SU-DHL-6 (cell line): ENCODE measurements at regions not wholly inside any gene's neighbourhood (a gene's known extent, or its start where the extent isn't known, plus 50 kb on each side); places are given as distances from the start of the nearest gene placed in this dataset.
"Not testable (repeated sequence)": the region's sequence is repeated elsewhere in the genome, so short reads cannot be mapped to it uniquely, and the experiment has no call there.

ENCODE experiments used
- H2AFZ ChIP-seq: fragments of 200-600 bp; sonication (generic); 2 replicates; pipeline ENCODE4 v1.6.1; 2014; ENCODE audit warnings: low read depth, mild to moderate bottlenecking, moderate library complexity, mixed read lengths, antibody characterized with exemption, low read length; ENCODE audit not compliant: severe bottlenecking
- H3F3A ChIP-seq: fragments of 200-600 bp; shearing (Covaris generic); 2 replicates; pipeline ENCODE4 v1.6.0; 2016; ENCODE audit warnings: antibody characterized with exemption, mild to moderate bottlenecking; ENCODE audit not compliant: insufficient read depth
- H3K27ac ChIP-seq: fragments of 200-600 bp; sonication (generic); 2 replicates; pipeline ENCODE4 v1.5.1; 2016; ENCODE audit warnings: low read depth, mild to moderate bottlenecking, low read length, moderate library complexity, mixed read lengths
- H3K27me3 ChIP-seq: fragments of 200-600 bp; sonication (generic), shearing (Covaris generic); 2 replicates; pipeline ENCODE4 v1.6.0; 2014; ENCODE audit warnings: mild to moderate bottlenecking, low read length
- H3K36me3 ChIP-seq: fragments of 200-600 bp; sonication (generic); 2 replicates; pipeline ENCODE4 v1.6.1; 2014; ENCODE audit warnings: mild to moderate bottlenecking, low read length, mixed read lengths
- H3K4me2 ChIP-seq: fragments of 300-600, 200-600 bp; shearing (Covaris generic), sonication (generic); 2 replicates; pipeline ENCODE4 v1.6.0; 2014; ENCODE audit warnings: low read length, low read depth, mild to moderate bottlenecking; ENCODE audit not compliant: poor library complexity, severe bottlenecking
- H3K4me3 ChIP-seq: fragments of 200-600 bp; sonication (generic); 2 replicates; pipeline ENCODE4 v1.5.1; 2014; ENCODE audit warnings: antibody characterized with exemption, low read length, mild to moderate bottlenecking, mixed read lengths; ENCODE audit not compliant: insufficient read depth, poor library complexity, severe bottlenecking
- H3K79me2 ChIP-seq: fragments of 200-600 bp; sonication (generic); 2 replicates; pipeline ENCODE4 v1.6.1; 2014; ENCODE audit warnings: mild to moderate bottlenecking, low read length, moderate library complexity; ENCODE audit not compliant: insufficient read depth
- H3K9ac ChIP-seq: fragments of 200-600 bp; sonication (generic); 2 replicates; pipeline ENCODE4 v1.7.0; 2014; ENCODE audit warnings: mild to moderate bottlenecking, low read length
- H3K9me2 ChIP-seq: fragments of 200-600 bp; sonication (generic); replicated peaks from 2 replicates; pipeline ENCODE4 v1.6.1; 2014; ENCODE audit warnings: low read length; ENCODE audit not compliant: insufficient read depth
- H3K9me3 ChIP-seq: fragments of 200-600 bp; sonication (generic); 2 replicates; pipeline ENCODE4 v1.6.1; 2014; ENCODE audit warnings: low read length, mixed read lengths; ENCODE audit not compliant: insufficient read depth
- H4K20me1 ChIP-seq: fragments of 200-600 bp; sonication (generic); 2 replicates; pipeline ENCODE4 v1.6.1; 2014; ENCODE audit warnings: low read depth, mild to moderate bottlenecking, antibody characterized with exemption, low read length, moderate library complexity, mixed read lengths
- EZH2phosphoT487 ChIP-seq: fragments of 200-600 bp; sonication (generic), shearing (Covaris generic); conservative IDR thresholded peaks from 2 replicates; pipeline ENCODE4 v1.6.1; 2018; ENCODE audit warnings: mild to moderate bottlenecking, antibody characterized with exemption, low read length, moderate library complexity, mixed read lengths
- TF ChIP-seq, protein P1 (sequence below): fragments of 200-600 bp; sonication (generic); IDR thresholded peaks from one replicate; pipeline ENCODE4 v1.5.1; 2017; ENCODE audit warnings: antibody characterized with exemption, mild to moderate bottlenecking, low read length, moderate library complexity; ENCODE audit not compliant: insufficient read depth, poor library complexity, severe bottlenecking

DNA sequence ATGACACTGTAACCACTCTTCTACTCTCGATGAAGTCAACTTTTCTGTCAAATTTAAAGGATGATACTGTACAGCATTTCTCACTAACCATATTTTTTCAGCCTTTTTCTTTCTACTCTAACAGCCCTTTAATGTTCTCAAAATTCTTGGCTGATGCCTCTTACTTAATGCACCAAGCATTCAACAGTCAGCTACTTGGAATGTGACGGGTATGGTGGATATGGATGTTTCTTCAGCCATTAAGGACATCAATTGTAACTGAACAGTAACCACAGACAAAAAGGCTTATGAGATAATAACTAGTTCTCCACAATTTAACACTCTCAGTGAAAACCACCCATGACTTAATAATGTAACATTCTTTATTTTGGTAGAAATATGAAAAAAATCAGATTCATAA lies 467.2 kb upstream of the ZNF337 start:
- Histone ChIP-seq H3K79me2 (no peaks in the 10 kb centered on the region), H3K36me3 (no peaks in the 10 kb centered on the region), H3K27ac (no peak overlapping the region), H3F3A (no peaks in the 10 kb centered on the region), H3K27me3 (no peaks in the 10 kb centered on the region), H4K20me1 (no peaks in the 10 kb centered on the region), H3K9ac (no peak overlapping the region), H3K4me3 (no peak overlapping the region), H2AFZ (no peak overlapping the region), H3K9me3 (no peaks in the 10 kb centered on the region), H3K9me2 (no peaks in the 10 kb centered on the region), H3K4me2 (no peak overlapping the region)
- TF ChIP-seq, protein P1, sequence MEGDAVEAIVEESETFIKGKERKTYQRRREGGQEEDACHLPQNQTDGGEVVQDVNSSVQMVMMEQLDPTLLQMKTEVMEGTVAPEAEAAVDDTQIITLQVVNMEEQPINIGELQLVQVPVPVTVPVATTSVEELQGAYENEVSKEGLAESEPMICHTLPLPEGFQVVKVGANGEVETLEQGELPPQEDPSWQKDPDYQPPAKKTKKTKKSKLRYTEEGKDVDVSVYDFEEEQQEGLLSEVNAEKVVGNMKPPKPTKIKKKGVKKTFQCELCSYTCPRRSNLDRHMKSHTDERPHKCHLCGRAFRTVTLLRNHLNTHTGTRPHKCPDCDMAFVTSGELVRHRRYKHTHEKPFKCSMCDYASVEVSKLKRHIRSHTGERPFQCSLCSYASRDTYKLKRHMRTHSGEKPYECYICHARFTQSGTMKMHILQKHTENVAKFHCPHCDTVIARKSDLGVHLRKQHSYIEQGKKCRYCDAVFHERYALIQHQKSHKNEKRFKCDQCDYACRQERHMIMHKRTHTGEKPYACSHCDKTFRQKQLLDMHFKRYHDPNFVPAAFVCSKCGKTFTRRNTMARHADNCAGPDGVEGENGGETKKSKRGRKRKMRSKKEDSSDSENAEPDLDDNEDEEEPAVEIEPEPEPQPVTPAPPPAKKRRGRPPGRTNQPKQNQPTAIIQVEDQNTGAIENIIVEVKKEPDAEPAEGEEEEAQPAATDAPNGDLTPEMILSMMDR: no peak
- TF ChIP-seq EZH2phosphoT487: no peak

DNA sequence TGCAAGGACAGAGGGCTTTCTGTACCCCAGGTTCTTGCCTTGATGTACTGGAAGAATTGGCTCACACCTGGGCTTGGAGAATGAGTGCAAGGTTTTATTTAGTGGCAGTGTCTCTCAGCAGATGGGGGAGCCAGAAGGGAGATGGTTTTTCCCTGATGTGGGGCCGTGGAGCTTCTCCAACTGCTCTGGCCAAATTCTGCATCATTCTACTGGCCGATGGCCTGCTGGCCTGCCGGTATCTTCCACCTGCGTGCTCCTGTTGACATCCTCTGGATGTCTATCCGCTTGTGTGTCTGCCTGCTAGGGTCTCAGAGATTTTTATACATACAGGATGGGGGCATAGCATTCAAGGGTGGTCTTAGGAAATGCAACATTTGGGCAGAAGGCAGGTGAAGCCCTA lies 466.5 kb upstream of the ZNF337 start:
- not testable (repeated sequence) for H3K9me2 ChIP-seq, H3F3A ChIP-seq, H3K27ac ChIP-seq, H3K4me3 ChIP-seq, H3K4me2 ChIP-seq, H3K27me3 ChIP-seq, H3K79me2 ChIP-seq, H3K36me3 ChIP-seq, H3K9me3 ChIP-seq, H2AFZ ChIP-seq, H4K20me1 ChIP-seq, H3K9ac ChIP-seq

DNA sequence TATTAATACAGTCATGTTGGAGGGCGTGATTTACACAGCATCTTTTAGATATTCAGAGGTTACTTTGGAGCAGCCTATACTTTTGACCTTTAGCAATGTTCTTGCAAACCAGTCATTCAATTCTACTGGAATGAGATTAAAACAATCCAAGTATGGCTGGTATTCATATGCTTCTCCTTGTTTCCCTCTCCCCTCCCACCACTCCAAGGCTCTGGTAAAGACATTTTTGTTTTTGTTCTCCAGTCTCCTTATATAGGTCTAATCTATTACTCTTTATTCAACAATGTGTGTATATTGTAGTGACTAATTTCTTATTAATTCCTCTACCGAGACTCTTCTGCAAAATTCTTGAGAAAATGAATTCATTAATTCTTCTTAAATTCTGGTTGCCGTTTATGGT lies 465.1 kb upstream of the ZNF337 start:
- not testable (repeated sequence) for H3K27ac ChIP-seq, H3K36me3 ChIP-seq, H2AFZ ChIP-seq, H3K9ac ChIP-seq, H3K4me2 ChIP-seq, H3K79me2 ChIP-seq, H3F3A ChIP-seq, H3K9me3 ChIP-seq, H3K9me2 ChIP-seq, H4K20me1 ChIP-seq, H3K27me3 ChIP-seq, H3K4me3 ChIP-seq

DNA sequence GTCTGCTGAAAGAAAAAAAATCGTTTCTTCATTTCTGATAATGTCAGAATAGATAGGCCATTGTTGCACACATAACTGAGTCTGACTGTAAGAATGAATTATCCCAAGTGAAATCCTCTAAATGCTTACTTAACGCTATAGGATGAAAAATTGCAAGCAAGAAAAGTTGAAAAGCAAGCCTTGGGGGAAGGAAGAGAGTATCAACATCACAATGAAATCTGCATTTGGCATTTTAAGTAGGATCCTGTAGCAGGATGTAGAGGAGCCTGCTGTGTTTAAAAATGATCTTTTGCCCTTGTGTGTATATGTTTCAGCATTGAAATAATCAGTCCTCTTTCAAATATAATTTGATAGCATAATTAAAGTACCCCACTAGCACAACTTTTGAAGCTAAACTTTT lies 464.3 kb upstream of the ZNF337 start:
- not testable (repeated sequence) for H2AFZ ChIP-seq, H3K9ac ChIP-seq, H3K9me2 ChIP-seq, H3F3A ChIP-seq, H3K4me2 ChIP-seq, H3K36me3 ChIP-seq, H4K20me1 ChIP-seq, H3K27ac ChIP-seq, H3K27me3 ChIP-seq, H3K9me3 ChIP-seq, H3K79me2 ChIP-seq, H3K4me3 ChIP-seq

DNA sequence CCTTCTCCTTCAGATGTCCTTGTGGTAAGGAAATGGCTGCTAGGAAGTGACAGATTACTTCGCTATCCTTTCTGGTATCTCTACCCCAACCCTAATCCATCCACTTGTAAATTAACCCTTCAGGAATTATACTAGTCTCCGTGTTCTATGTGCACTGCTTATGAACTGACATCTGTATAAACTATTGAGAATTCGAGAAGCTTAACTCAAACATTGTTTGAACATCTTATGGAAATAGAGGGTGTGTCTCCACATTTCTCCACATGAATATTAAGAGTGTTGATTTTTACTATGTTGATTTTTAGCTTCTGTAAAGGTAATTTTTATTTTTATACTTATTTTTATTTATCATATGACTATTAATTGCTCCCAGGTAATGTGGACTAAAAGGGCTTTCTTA lies 457.6 kb upstream of the ZNF337 start:
- Histone ChIP-seq H3F3A (no peaks in the 10 kb centered on the region), H2AFZ (no peak overlapping the region), H3K9ac (no peak overlapping the region), H4K20me1 (no peaks in the 10 kb centered on the region), H3K79me2 (no peaks in the 10 kb centered on the region), H3K9me3 (no peaks in the 10 kb centered on the region), H3K4me3 (no peak overlapping the region), H3K4me2 (no peak overlapping the region), H3K9me2 (no peaks in the 10 kb centered on the region), H3K27me3 (no peaks in the 10 kb centered on the region), H3K36me3 (no peaks in the 10 kb centered on the region), H3K27ac (no peak overlapping the region)
- TF ChIP-seq EZH2phosphoT487: no peak
- TF ChIP-seq, protein P1: no peak
